Vagina (tissue), 2 donors: ENCODE measurements at regions not wholly inside any gene's neighbourhood (a gene's known extent, or its start where the extent isn't known, plus 50 kb on each side); places are given as distances from the start of the nearest gene placed in this dataset.
"Not testable (repeated sequence)": the region's sequence is repeated elsewhere in the genome, so short reads cannot be mapped to it uniquely, and the experiment has no call there.

Source experiments
- POLR2A ChIP-seq, 2 donors: fragments of 450-650 bp; IDR thresholded peaks; one replicate each; pipeline ENCODE4 v1.6.1; 2017; ENCODE audit warnings: antibody characterized with exemption in 2 of 2, mild to moderate bottlenecking in 2 of 2, moderate library complexity in 2 of 2
- POLR2AphosphoS5 ChIP-seq, 2 donors: sonication (generic); formaldehyde crosslinking; IDR thresholded peaks; one replicate each; pipeline ENCODE4 v1.9.0; 2017; ENCODE audit warnings: antibody characterized with exemption in 2 of 2, mild to moderate bottlenecking in 2 of 2, low read depth in 1 of 2; ENCODE audit not compliant: insufficient read depth in 1 of 2
- TF ChIP-seq, protein P1 (sequence below), 3 experiments: fragments of 450-650 bp in 2 of 3; fragments of 200-600 bp in 1 of 3; sonication (generic) in 1 of 3; IDR thresholded peaks; one replicate each; pipeline ENCODE4 v1.5.1; 2017 to 2019; ENCODE audit warnings: antibody characterized with exemption in 3 of 3, mild to moderate bottlenecking in 2 of 3, moderate library complexity in 2 of 3

DNA sequence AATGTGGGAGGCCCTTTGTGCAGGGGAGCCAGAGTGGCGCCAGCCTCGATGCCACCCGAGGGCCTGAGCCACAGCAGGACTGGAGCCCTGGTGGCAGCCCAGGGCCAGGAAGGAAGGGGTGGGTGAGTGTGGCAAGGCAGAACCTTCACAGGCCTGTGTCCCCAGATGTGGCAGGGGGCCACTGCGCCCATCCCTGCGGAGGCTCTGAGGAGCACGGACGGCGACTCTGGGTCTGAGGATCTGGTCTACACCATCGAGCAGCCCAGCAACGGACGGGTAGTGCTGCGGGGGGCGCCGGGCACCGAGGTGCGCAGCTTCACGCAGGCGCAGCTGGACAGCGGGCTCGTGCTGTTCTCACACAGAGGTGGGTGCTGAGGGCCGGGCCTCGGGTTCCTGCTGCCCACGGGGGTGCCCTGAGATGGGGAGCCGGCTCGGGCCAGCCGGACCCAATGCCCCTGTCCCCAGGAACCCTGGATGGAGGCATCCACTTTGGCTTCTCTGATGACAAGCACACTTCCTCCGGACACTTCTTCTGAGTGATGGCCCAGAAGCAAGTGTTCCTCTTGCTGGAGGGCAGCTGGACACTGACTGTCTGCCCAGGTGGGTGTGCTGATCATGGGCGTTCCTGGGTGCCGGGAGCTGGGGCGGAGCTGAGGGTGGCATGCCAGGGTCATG is 173.6 kb downstream of the TBC1D2B start:
- TF ChIP-seq, protein P1, sequence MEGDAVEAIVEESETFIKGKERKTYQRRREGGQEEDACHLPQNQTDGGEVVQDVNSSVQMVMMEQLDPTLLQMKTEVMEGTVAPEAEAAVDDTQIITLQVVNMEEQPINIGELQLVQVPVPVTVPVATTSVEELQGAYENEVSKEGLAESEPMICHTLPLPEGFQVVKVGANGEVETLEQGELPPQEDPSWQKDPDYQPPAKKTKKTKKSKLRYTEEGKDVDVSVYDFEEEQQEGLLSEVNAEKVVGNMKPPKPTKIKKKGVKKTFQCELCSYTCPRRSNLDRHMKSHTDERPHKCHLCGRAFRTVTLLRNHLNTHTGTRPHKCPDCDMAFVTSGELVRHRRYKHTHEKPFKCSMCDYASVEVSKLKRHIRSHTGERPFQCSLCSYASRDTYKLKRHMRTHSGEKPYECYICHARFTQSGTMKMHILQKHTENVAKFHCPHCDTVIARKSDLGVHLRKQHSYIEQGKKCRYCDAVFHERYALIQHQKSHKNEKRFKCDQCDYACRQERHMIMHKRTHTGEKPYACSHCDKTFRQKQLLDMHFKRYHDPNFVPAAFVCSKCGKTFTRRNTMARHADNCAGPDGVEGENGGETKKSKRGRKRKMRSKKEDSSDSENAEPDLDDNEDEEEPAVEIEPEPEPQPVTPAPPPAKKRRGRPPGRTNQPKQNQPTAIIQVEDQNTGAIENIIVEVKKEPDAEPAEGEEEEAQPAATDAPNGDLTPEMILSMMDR (IDR thresholded peaks at IDR 0.05): not testable (repeated sequence)
- not testable (repeated sequence) for TF ChIP-seq POLR2A (IDR thresholded peaks at IDR 0.05); POLR2AphosphoS5 (IDR thresholded peaks at IDR 0.05; ENCODE audit: insufficient read depth in 1 of 2, low read depth in 1 of 2)
